B cell (primary cell): ENCODE measurements at regions not wholly inside any gene's neighbourhood (a gene's known extent, or its start where the extent isn't known, plus 50 kb on each side); places are given as distances from the start of the nearest gene placed in this dataset.

ENCODE experiments used
- ATAC-seq: fragments of 200-7000 bp; cut with Tn5 transposase; one replicate; pipeline ENCODE4 v1.10.0; 2021; ENCODE audit warnings: low read depth, mild to moderate bottlenecking, moderate number of reproducible peaks, moderate library complexity
- CTCF ChIA-PET: fragments of 350-600 bp; sonication (Branson Sonifier 250); formaldehyde crosslinking; loops from one replicate; lab custom pipeline; 2021; ENCODE audit warnings: antibody characterized with exemption, inconsistent platforms; lab: Charles Lee
- POLR2A ChIA-PET: fragments of 350-600 bp; sonication (Branson Sonifier 250); formaldehyde crosslinking; loops from one replicate; lab custom pipeline; 2021; ENCODE audit warnings: antibody characterized with exemption; lab: Charles Lee
- DNase-seq: peaks from one replicate; pipeline ENCODE4 v3.0.0; 2013
- H2AFZ ChIP-seq: 2 replicates; pipeline ENCODE4 v1.6.1; 2012; ENCODE audit warnings: mild to moderate bottlenecking, low read depth, low read length; ENCODE audit not compliant: insufficient read depth, poor library complexity, severe bottlenecking
- H3K27ac ChIP-seq, 2 donors: 1 replicate in 1 of 2; 2 replicates in 1 of 2; pipeline ENCODE4 v1.5.1; 2012 to 2013; ENCODE audit warnings: low read length in 2 of 2, mild to moderate bottlenecking in 2 of 2, moderate library complexity in 1 of 2
- H3K27me3 ChIP-seq, 4 experiments: fragments of 200-600 bp in 1 of 4; sonication (generic) in 1 of 4; replicated peaks in 1 of 4; 1 replicate in 2 of 4; 2 replicates in 2 of 4; pipeline versions ENCODE4 v1.6.1 to v1.7.0; 2013 to 2016; ENCODE audit warnings: low read length in 3 of 4, mild to moderate bottlenecking in 2 of 4, mixed read lengths in 1 of 4, moderate library complexity in 1 of 4; ENCODE audit not compliant: insufficient read depth in 4 of 4, control insufficient read depth in 3 of 4; ENCODE audit errors: control extremely low read depth in 1 of 4
- H3K36me3 ChIP-seq, 2 experiments: replicated peaks in 1 of 2; 1 replicate in 1 of 2; 2 replicates in 1 of 2; pipeline versions ENCODE4 v1.6.1 to v1.7.1; 2013; ENCODE audit warnings: low read length in 1 of 2; ENCODE audit not compliant: insufficient read depth in 2 of 2, control insufficient read depth in 1 of 2; ENCODE audit errors: control extremely low read depth in 1 of 2, extremely low read depth in 1 of 2
- H3K4me1 ChIP-seq, 2 donors: fragments of 200-600 bp in 1 of 2; sonication (generic) in 1 of 2; 1 replicate in 1 of 2; 2 replicates in 1 of 2; pipeline versions ENCODE4 v1.5.1 to v1.6.1; 2013 to 2017; ENCODE audit warnings: low read length in 2 of 2; ENCODE audit not compliant: control insufficient read depth in 2 of 2, insufficient read depth in 2 of 2
- H3K4me2 ChIP-seq: replicated peaks from 2 replicates; pipeline ENCODE3; 2012; ENCODE audit warnings: mild to moderate bottlenecking, low read depth, low read length; ENCODE audit not compliant: poor library complexity, severe bottlenecking
- H3K4me3 ChIP-seq, 5 experiments: fragments of 200-600 bp in 1 of 5; sonication (generic) in 1 of 5; 1 replicate in 3 of 5; 2 replicates in 2 of 5; pipeline versions ENCODE4 v1.5.1 to v1.7.0; 2011 to 2016; ENCODE audit warnings: low read length in 4 of 5, mild to moderate bottlenecking in 4 of 5, low read depth in 2 of 5, control low read depth in 1 of 5, moderate library complexity in 1 of 5; ENCODE audit not compliant: insufficient read depth in 1 of 5; ENCODE audit errors: control extremely low read depth in 1 of 5, extremely low read depth in 1 of 5
- H3K79me2 ChIP-seq: fragments of 200-600 bp; sonication (generic); one replicate; pipeline ENCODE4 v1.6.0; 2016; ENCODE audit warnings: low read length; ENCODE audit not compliant: control insufficient read depth, insufficient read depth
- H3K9ac ChIP-seq: fragments of 200-600 bp; sonication (generic); 2 replicates; pipeline ENCODE4 v1.6.1; 2017; ENCODE audit warnings: mild to moderate bottlenecking, low read length, moderate library complexity
- H3K9me3 ChIP-seq, 3 donors: one replicate each; pipeline versions ENCODE4 v1.6.1 to v1.7.1; 2013; ENCODE audit warnings: low read length in 2 of 3; ENCODE audit not compliant: control insufficient read depth in 2 of 3, insufficient read depth in 1 of 3; ENCODE audit errors: control extremely low read depth in 1 of 3
- H4K20me1 ChIP-seq: 2 replicates; pipeline ENCODE4 v1.6.0; 2012; ENCODE audit warnings: mild to moderate bottlenecking, low read length; ENCODE audit not compliant: insufficient read depth, control insufficient read depth, poor library complexity, severe bottlenecking
- H3K27ac Mint-ChIP-seq: one replicate; pipeline ENCODE4 v1.8.0; 2021; ENCODE audit warnings: mixed read lengths
- H3K27me3 Mint-ChIP-seq: one replicate; pipeline ENCODE4 v1.8.0; 2021; ENCODE audit warnings: mixed read lengths
- H3K4me1 Mint-ChIP-seq: one replicate; pipeline ENCODE4 v1.8.0; 2021; ENCODE audit warnings: mixed read lengths
- H3K4me3 Mint-ChIP-seq: one replicate; pipeline ENCODE4 v1.8.0; 2021; ENCODE audit warnings: mixed read lengths
- H3K9me3 Mint-ChIP-seq: one replicate; pipeline ENCODE4 v1.8.0; 2022; ENCODE audit warnings: mixed read lengths; ENCODE audit not compliant: insufficient read depth
- EZH2 ChIP-seq: IDR thresholded peaks from 2 replicates; pipeline ENCODE4 v1.6.1; 2012; ENCODE audit warnings: borderline replicate concordance, low read depth, mild to moderate bottlenecking, moderate library complexity, low read length; ENCODE audit not compliant: insufficient read depth, poor library complexity, severe bottlenecking
- WGBS: methylation state at CpG from one replicate; pipeline ENCODE4 v1.1.5; 2013; ENCODE audit warnings: missing lambda C conversion rate; ENCODE audit not compliant: insufficient coverage; 5-methylcytosine and 5-hydroxymethylcytosine counted together
- intact Hi-C: fragments of 100-400 bp; cut with micrococcal nuclease; formaldehyde crosslinking; loops from one replicate; pipeline ENCODE4 v1.10.0; 2022
- TF ChIP-seq, protein P1 (sequence below): fragments of 200-600 bp; IDR thresholded peaks from one replicate; pipeline ENCODE4 v1.8.0; 2022; ENCODE audit warnings: antibody characterized with exemption, mild to moderate bottlenecking

- Histone ChIP-seq H3K9me3 (peaks cover 0 to 3% (median 0%) of the 10 kb centered on the region in 3 donors), H3K27ac (no peak overlapping the region), H3K36me3 (no peaks in the 10 kb centered on the region), H2AFZ (no peak overlapping the region), H3K4me3 (no peak overlapping the region), H3K27me3 (no peaks in the 10 kb centered on the region), H3K9ac (no peak overlapping the region), H4K20me1 (no peaks in the 10 kb centered on the region), H3K4me2 (no peak overlapping the region), H3K4me1 (no peaks in the 10 kb centered on the region), H3K79me2 (no peaks in the 10 kb centered on the region)
- 100% methylated on average over 2 of the region's 4 CpGs for WGBS
- intact Hi-C loops = no loop called here
- peaks cover 17% of the 10 kb centered on the region for H3K27me3 Mint-ChIP-seq
- DNase-seq (no peak), ATAC-seq (no peak)
- H3K4me3 Mint-ChIP-seq = no peak overlapping the region
- H3K4me1 Mint-ChIP-seq = no peaks in the 10 kb centered on the region
- POLR2A ChIA-PET = no interaction called here
- CTCF ChIA-PET = no interaction called here
- no peak overlapping the region for H3K27ac Mint-ChIP-seq
- no peaks in the 10 kb centered on the region for H3K9me3 Mint-ChIP-seq
- TF ChIP-seq, protein P1, sequence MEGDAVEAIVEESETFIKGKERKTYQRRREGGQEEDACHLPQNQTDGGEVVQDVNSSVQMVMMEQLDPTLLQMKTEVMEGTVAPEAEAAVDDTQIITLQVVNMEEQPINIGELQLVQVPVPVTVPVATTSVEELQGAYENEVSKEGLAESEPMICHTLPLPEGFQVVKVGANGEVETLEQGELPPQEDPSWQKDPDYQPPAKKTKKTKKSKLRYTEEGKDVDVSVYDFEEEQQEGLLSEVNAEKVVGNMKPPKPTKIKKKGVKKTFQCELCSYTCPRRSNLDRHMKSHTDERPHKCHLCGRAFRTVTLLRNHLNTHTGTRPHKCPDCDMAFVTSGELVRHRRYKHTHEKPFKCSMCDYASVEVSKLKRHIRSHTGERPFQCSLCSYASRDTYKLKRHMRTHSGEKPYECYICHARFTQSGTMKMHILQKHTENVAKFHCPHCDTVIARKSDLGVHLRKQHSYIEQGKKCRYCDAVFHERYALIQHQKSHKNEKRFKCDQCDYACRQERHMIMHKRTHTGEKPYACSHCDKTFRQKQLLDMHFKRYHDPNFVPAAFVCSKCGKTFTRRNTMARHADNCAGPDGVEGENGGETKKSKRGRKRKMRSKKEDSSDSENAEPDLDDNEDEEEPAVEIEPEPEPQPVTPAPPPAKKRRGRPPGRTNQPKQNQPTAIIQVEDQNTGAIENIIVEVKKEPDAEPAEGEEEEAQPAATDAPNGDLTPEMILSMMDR = no peak
- no peak for TF ChIP-seq EZH2
Observed at GRCh38 chr3:167913219-167913835, 177.8 kb downstream of the SERPINI1 start.

- Histone ChIP-seq H2AFZ (no peak overlapping the region), H3K27ac (no peak overlapping the region), H3K4me1 (no peaks in the 10 kb centered on the region), H3K27me3 (no peaks in the 10 kb centered on the region), H3K9ac (no peak overlapping the region), H3K4me2 (no peak overlapping the region), H3K36me3 (no peaks in the 10 kb centered on the region), H3K79me2 (no peaks in the 10 kb centered on the region), H4K20me1 (no peaks in the 10 kb centered on the region), H3K4me3 (no peak overlapping the region), H3K9me3 (peaks cover 0 to 3% (median 0%) of the 10 kb centered on the region in 3 donors)
- TF ChIP-seq EZH2 = no peak
- TF ChIP-seq, protein P1 = no peak
- DNase-seq (no peak), ATAC-seq (no peak)
- no peak overlapping the region for H3K4me3 Mint-ChIP-seq
- H3K27me3 Mint-ChIP-seq = peaks cover 19% of the 10 kb centered on the region
- no peak overlapping the region for H3K27ac Mint-ChIP-seq
- ChIA-PET POLR2A (no interaction called here), CTCF (no interaction called here)
- no peaks in the 10 kb centered on the region for H3K4me1 Mint-ChIP-seq
- no CpG with 5 or more reads among the region's 6 CpGs for whole genome bisulfite sequencing
- H3K9me3 Mint-ChIP-seq = no peaks in the 10 kb centered on the region
- intact Hi-C loops = no loop called here
Observed at GRCh38 chr3:167909952-167910351, 174.4 kb downstream of the SERPINI1 start.
